Endothelial cell of umbilical vein (primary cell): ENCODE measurements at regions not wholly inside any gene's neighbourhood (a gene's known extent, or its start where the extent isn't known, plus 50 kb on each side); places are given as distances from the start of the nearest gene placed in this dataset.
"Not testable (repeated sequence)": the region's sequence is repeated elsewhere in the genome, so short reads cannot be mapped to it uniquely, and the experiment has no call there.

ENCODE experiments used
- BruUV-seq: library from RNA; stranded (reverse); fragments of 400-500 nt; replicated peaks from 2 replicates; lab custom pipeline; 2021; lab: Mats Ljungman, UMichigan
- CTCF ChIA-PET: fragments of 300-600, 350-600 bp; sonication (Branson Sonifier 250); formaldehyde crosslinking; loops from one replicate; lab custom pipeline; 2021; ENCODE audit warnings: antibody characterized with exemption, inconsistent platforms; lab: Charles Lee
- POLR2A ChIA-PET: fragments of 300-600, 350-600 bp; sonication (Branson Sonifier 250); formaldehyde crosslinking; loops from one replicate; lab custom pipeline; 2021; ENCODE audit warnings: antibody characterized with exemption, inconsistent platforms; lab: Charles Lee
- DNase-seq: peaks from one replicate; pipeline ENCODE4 v3.0.0-alpha.2; 2011; ENCODE audit warnings: low read depth, low spot score
- FAIRE-seq: peaks from 2 replicates; lab custom pipeline; 2011; peaks lifted over from hg19 to GRCh38; lab: Jason Lieb, UNC
- H2AFZ ChIP-seq: 2 replicates; pipeline ENCODE4 v1.6.0; 2012; ENCODE audit warnings: low read depth, low read length, control low read depth, inconsistent platforms
- H3K27ac ChIP-seq: 2 replicates; pipeline ENCODE4 v1.5.1; 2011; ENCODE audit warnings: low read depth, mild to moderate bottlenecking, control low read depth, low read length, moderate library complexity; ENCODE audit not compliant: insufficient read depth
- H3K27me3 ChIP-seq, 2 experiments: 2 replicates each; pipeline versions ENCODE4 v1.6.0 to v1.6.1; 2011; ENCODE audit warnings: low read length in 2 of 2, mixed read lengths in 1 of 2; ENCODE audit not compliant: control insufficient read depth in 2 of 2, insufficient read depth in 2 of 2
- H3K36me3 ChIP-seq, 2 experiments: 2 replicates in 1 of 2; 3 replicates in 1 of 2; pipeline ENCODE4 v1.5.1; 2011; ENCODE audit warnings: low read length in 2 of 2, mild to moderate bottlenecking in 1 of 2, moderate library complexity in 1 of 2; ENCODE audit not compliant: control insufficient read depth in 2 of 2, insufficient read depth in 2 of 2; ENCODE audit errors: extremely low read depth in 1 of 2
- H3K4me1 ChIP-seq: 3 replicates; pipeline ENCODE4 v1.5.1; 2011; ENCODE audit warnings: mild to moderate bottlenecking, low read length; ENCODE audit not compliant: control insufficient read depth, insufficient read depth; ENCODE audit errors: extremely low read depth
- H3K4me2 ChIP-seq: 2 replicates; pipeline ENCODE4 v1.6.1; 2011; ENCODE audit warnings: low read length, control low read depth, mixed read lengths; ENCODE audit not compliant: insufficient read depth
- H3K4me3 ChIP-seq, 3 experiments: fragments of 200-600 bp in 1 of 3; sonication (generic), shearing (Covaris generic) in 1 of 3; replicated peaks in 1 of 3; 2 replicates each; pipeline ENCODE4 v1.5.1; 2011 to 2016; ENCODE audit warnings: control low read depth in 3 of 3, low read length in 3 of 3, mild to moderate bottlenecking in 2 of 3, inconsistent platforms in 1 of 3, low read depth in 1 of 3, moderate library complexity in 1 of 3; ENCODE audit not compliant: insufficient read depth in 1 of 3
- H3K79me2 ChIP-seq: 2 replicates; pipeline ENCODE4 v1.6.0; 2012; ENCODE audit warnings: low read length, inconsistent platforms; ENCODE audit not compliant: control insufficient read depth, insufficient read depth
- H3K9ac ChIP-seq: replicated peaks from 2 replicates; pipeline ENCODE3; 2011; ENCODE audit warnings: low read length, control low read depth; ENCODE audit not compliant: insufficient read depth; ENCODE audit errors: extremely low read depth
- H3K9me1 ChIP-seq: replicated peaks from 3 replicates; pipeline ENCODE4 v1.6.0; 2011; ENCODE audit warnings: mild to moderate bottlenecking, low read length; ENCODE audit not compliant: control insufficient read depth, insufficient read depth; ENCODE audit errors: extremely low read depth
- H3K9me3 ChIP-seq: replicated peaks from 2 replicates; pipeline ENCODE4 v1.5.1; 2012; ENCODE audit warnings: low read length, inconsistent platforms; ENCODE audit not compliant: control insufficient read depth, insufficient read depth
- H4K20me1 ChIP-seq: replicated peaks from 2 replicates; pipeline ENCODE3; 2011; ENCODE audit warnings: mild to moderate bottlenecking, low read length; ENCODE audit not compliant: control insufficient read depth, insufficient read depth; ENCODE audit errors: extremely low read depth
- CTCF ChIP-seq, 2 donors: IDR thresholded peaks; 1 replicate in 1 of 2; 2 replicates in 1 of 2; pipeline ENCODE4 v1.5.1; 2011; ENCODE audit warnings: low read length in 2 of 2, mild to moderate bottlenecking in 2 of 2, moderate library complexity in 2 of 2, control low read depth in 1 of 2, inconsistent platforms in 1 of 2, low read depth in 1 of 2; ENCODE audit not compliant: insufficient read depth in 1 of 2; ENCODE audit errors: extremely low read depth in 1 of 2
- EZH2 ChIP-seq: IDR thresholded peaks from 2 replicates; pipeline ENCODE4 v1.6.1; 2012; ENCODE audit warnings: borderline replicate concordance, low read depth, mild to moderate bottlenecking, moderate library complexity, low read length, inconsistent platforms; ENCODE audit not compliant: severe bottlenecking
- FOS ChIP-seq: IDR thresholded peaks from 2 replicates; pipeline ENCODE4 v1.6.1; 2011; ENCODE audit warnings: mild to moderate bottlenecking, low read length, moderate library complexity, borderline replicate concordance; ENCODE audit not compliant: insufficient read depth
- JUN ChIP-seq: IDR thresholded peaks from 2 replicates; pipeline ENCODE4 v1.6.1; 2011; ENCODE audit warnings: borderline replicate concordance, low read depth; ENCODE audit not compliant: insufficient read length, insufficient read depth
- MYC ChIP-seq: IDR thresholded peaks from one replicate; pipeline ENCODE4 v1.6.1; 2011; ENCODE audit warnings: mild to moderate bottlenecking, low read depth, low read length
- POLR2A ChIP-seq: IDR thresholded peaks from 2 replicates; pipeline ENCODE4 v1.6.1; 2012; ENCODE audit warnings: low read depth, mild to moderate bottlenecking, control low read depth, low read length
- dilution Hi-C: fragments of 300-500 bp; cut with MboI; formaldehyde crosslinking; loops from one replicate; pipeline ENCODE4 v1.15.0; 2019; ENCODE audit warnings: low sequenced_read_pairs; ENCODE audit not compliant: extremely low pct_ligation_motif_present
- intact Hi-C: fragments of 100-400 bp; cut with micrococcal nuclease; formaldehyde crosslinking; loops from one replicate; pipeline ENCODE4 v1.10.0; 2022

DNA sequence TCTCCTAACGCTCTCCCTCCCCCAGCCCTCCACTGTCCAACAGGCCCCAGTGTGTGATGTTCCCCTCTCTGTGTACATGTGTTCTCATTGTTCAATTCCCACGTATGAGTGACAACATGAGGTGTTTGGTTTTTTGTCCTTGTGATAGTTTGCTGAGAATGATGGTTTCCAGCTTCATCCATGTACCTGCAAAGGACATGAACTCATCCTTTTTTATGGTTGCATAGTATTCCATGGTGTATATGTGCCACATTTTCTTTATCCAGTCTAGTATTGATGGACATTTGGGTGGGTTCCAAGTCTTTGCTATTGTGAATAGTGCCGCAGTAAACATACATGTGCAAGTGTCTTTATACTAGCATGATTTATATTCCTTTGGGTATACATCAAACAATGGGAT lies 347.4 kb downstream of the MAGEE1 start:
- BruUV-seq, H3K79me2 ChIP-seq, H4K20me1 ChIP-seq, H3K4me1 ChIP-seq, H3K36me3 ChIP-seq, H3K9me1 ChIP-seq, H3K27ac ChIP-seq, H3K4me3 ChIP-seq, H2AFZ ChIP-seq, FAIRE-seq, H3K27me3 ChIP-seq, dilution Hi-C loops, H3K9me3 ChIP-seq, H3K9ac ChIP-seq, CTCF ChIA-PET, DNase-seq, intact Hi-C loops, H3K4me2 ChIP-seq, POLR2A ChIA-PET: not testable (repeated sequence)

GRCh38 chrX:76796311-76796710 lies 368.8 kb downstream of the MAGEE1 start:
- dilution Hi-C loops: no loop called here
- DNase-seq (no peak), FAIRE-seq (no peak)
- no peaks in the 10 kb centered on the region for H3K4me1 ChIP-seq
- CTCF ChIA-PET: no interaction called here
- no peak overlapping the region for H3K4me3 ChIP-seq
- no peaks in the 10 kb centered on the region for H3K9me3 ChIP-seq
- H3K36me3 ChIP-seq: no peaks in the 10 kb centered on the region
- intact Hi-C loops: no loop called here
- BruUV-seq: no TSS peak
- no peaks in the 10 kb centered on the region for H3K79me2 ChIP-seq
- POLR2A ChIA-PET: no interaction called here
- H3K4me2 ChIP-seq: no peak overlapping the region
- H3K9me1 ChIP-seq: no peaks in the 10 kb centered on the region
- TF ChIP-seq JUN (no peak), POLR2A (no peak), FOS (no peak), MYC (no peak), EZH2 (no peak), CTCF (IDR thresholded peaks at IDR 0.05; ENCODE audit: extremely low read depth in 1 of 2, insufficient read depth in 1 of 2, low read depth in 1 of 2, low read length in 2 of 2) (no peak)
- H3K27ac ChIP-seq: no peak overlapping the region
- no peak overlapping the region for H3K9ac ChIP-seq
- H4K20me1 ChIP-seq: no peaks in the 10 kb centered on the region
- no peak overlapping the region for H2AFZ ChIP-seq
- no peaks in the 10 kb centered on the region for H3K27me3 ChIP-seq
